Left lung (tissue), 4 donors: ENCODE measurements at regions not wholly inside any gene's neighbourhood (a gene's known extent, or its start where the extent isn't known, plus 50 kb on each side); places are given as distances from the start of the nearest gene placed in this dataset.

Experiments used
- ATAC-seq: fragments of 200-7000 bp; cut with Tn5 transposase; one replicate; pipeline ENCODE4 v1.9.1; 2020; ENCODE audit warnings: moderate library complexity
- DNase-seq, 4 donors: peaks; one replicate each; pipeline ENCODE4 v3.0.0-alpha.2; 2013 to 2020
- H3K27ac ChIP-seq, 2 donors: fragments of 200-600 bp; sonication (generic) in 1 of 2; one replicate each; pipeline versions ENCODE4 v1.5.0 to v1.8.0; 2020 to 2021
- H3K27me3 ChIP-seq, 2 donors: fragments of 200-600 bp; sonication (generic) in 1 of 2; one replicate each; pipeline versions ENCODE4 v1.5.0 to v1.8.0; 2020 to 2021
- H3K36me3 ChIP-seq, 2 donors: fragments of 200-600 bp; sonication (generic) in 1 of 2; one replicate each; pipeline versions ENCODE4 v1.5.0 to v1.8.0; 2020 to 2021
- H3K4me1 ChIP-seq, 2 donors: fragments of 200-600 bp; one replicate each; pipeline ENCODE4 v1.8.0; 2021
- H3K4me3 ChIP-seq, 2 donors: fragments of 200-600 bp; sonication (generic) in 1 of 2; one replicate each; pipeline versions ENCODE4 v1.5.0 to v1.8.0; 2020 to 2021; ENCODE audit warnings: mild to moderate bottlenecking in 1 of 2
- H3K9me3 ChIP-seq, 2 donors: fragments of 200-600 bp; sonication (generic) in 1 of 2; one replicate each; pipeline versions ENCODE4 v1.5.0 to v1.8.0; 2020 to 2021
- CTCF ChIP-seq, 2 donors: fragments of 200-600 bp; sonication (generic) in 1 of 2; IDR thresholded peaks; one replicate each; pipeline versions ENCODE4 v1.5.0 to v1.8.0; 2021; ENCODE audit warnings: antibody characterized with exemption in 2 of 2
- intact Hi-C, 2 donors: fragments of 100-400 bp; cut with DNase I; formaldehyde crosslinking; loops; one replicate each; pipeline versions ENCODE4 v1.11.2 to v1.14.2; 2022
- donor health status: DM: no; HTN: yes; CAD: no.
- donor health status: DM: no; HTN: no; CAD: no.

DNA sequence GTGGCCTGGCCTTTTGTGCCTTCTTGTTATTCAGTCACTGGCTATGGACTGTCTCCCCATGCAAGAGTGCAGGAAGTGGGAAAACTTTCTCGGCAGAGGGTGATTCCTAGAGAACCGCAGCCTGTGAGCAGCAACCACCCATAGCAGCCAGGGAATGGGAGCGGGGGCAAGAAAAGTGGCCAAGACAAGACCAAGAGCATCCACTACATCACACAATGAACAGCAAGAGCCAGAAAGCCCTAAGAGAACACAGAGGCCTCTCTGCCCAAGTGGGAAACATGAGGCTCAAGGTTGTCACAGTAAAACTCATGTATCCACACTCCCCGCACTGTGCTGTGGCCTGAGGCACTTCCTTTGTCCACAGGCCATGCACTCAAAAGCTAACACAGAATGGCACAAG, 129.1 kb upstream of the FSTL4 start:
- Histone ChIP-seq H3K36me3 (no peaks in the 10 kb centered on the region), H3K27me3 (no peaks in the 10 kb centered on the region), H3K4me1 (no peaks in the 10 kb centered on the region), H3K27ac (no peak overlapping the region), H3K9me3 (no peaks in the 10 kb centered on the region), H3K4me3 (no peak overlapping the region)
- no peak for ATAC-seq
- TF ChIP-seq CTCF (IDR thresholded peaks at IDR 0.05), result no peak
- intact Hi-C loops, result no loop called here
- DNase-seq, result no peak

GRCh38 chr5:133739181-133739780, 126.9 kb upstream of the FSTL4 start:
- intact Hi-C loops, result no loop called here
- Histone ChIP-seq H3K27ac (no peak overlapping the region), H3K4me1 (no peaks in the 10 kb centered on the region), H3K36me3 (no peaks in the 10 kb centered on the region), H3K4me3 (no peak overlapping the region), H3K9me3 (no peaks in the 10 kb centered on the region), H3K27me3 (no peaks in the 10 kb centered on the region)
- no peak for DNase-seq
- ATAC-seq, result no peak
- no peak for TF ChIP-seq CTCF (IDR thresholded peaks at IDR 0.05)

GRCh38 chr5:133738271-133738670, 125.9 kb upstream of the FSTL4 start:
- no peak overlapping the region for H3K27ac ChIP-seq
- TF ChIP-seq CTCF (IDR thresholded peaks at IDR 0.05), result no peak
- H3K4me3 ChIP-seq, result no peak overlapping the region
- no peaks in the 10 kb centered on the region for H3K36me3 ChIP-seq
- H3K27me3 ChIP-seq, result no peaks in the 10 kb centered on the region
- DNase-seq, result no peak
- no peaks in the 10 kb centered on the region for H3K9me3 ChIP-seq
- intact Hi-C loops, result no loop called here
- peak; percentile 24 for ATAC-seq
- H3K4me1 ChIP-seq, result no peaks in the 10 kb centered on the region

DNA sequence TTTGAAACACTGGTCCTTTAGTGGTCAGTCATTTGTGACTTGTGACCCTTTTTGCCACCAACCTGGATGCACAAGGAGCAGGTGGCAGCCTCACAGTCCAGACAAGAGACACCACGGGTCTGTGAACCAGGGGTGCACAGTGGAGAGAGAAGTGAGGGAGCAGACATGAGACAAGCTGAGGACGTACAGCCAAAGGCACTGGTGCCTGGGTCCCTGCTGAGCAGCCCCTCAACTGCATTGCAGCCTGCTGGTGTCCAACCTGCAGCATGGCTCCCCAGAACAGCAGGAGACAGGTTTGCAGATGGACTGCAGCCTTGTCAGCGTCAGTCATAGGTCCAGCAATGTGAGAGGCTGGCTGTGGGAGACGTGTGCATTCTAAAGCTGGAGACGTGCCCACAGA, 124.2 kb upstream of the FSTL4 start:
- DNase-seq (no peak), ATAC-seq (no peak)
- no peak overlapping the region for H3K27ac ChIP-seq
- H3K4me1 ChIP-seq, result no peaks in the 10 kb centered on the region
- no peaks in the 10 kb centered on the region for H3K27me3 ChIP-seq
- no peak overlapping the region for H3K4me3 ChIP-seq
- no peak for TF ChIP-seq CTCF (IDR thresholded peaks at IDR 0.05)
- no peaks in the 10 kb centered on the region for H3K36me3 ChIP-seq
- intact Hi-C loops, result no loop called here
- no peaks in the 10 kb centered on the region for H3K9me3 ChIP-seq

DNA sequence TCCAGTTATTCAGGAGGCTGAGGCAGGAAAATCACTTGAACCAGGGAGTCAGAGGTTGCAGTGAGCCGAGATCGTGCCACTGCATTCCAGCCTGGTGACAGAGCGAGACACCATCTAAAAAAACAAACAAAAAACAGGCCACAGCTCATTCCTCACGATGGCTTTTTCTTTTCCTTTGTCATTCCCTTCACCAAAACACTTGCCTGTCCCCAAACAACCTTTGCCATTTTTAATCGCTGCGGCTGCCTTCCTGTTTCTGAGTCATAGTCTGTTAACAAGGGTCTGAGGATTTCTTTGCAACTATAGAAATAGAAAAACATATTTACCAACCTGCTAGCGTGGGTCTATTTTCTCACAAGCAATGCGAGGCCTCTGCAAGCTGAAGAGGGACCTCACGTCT, 123.0 kb upstream of the FSTL4 start:
- TF ChIP-seq CTCF (IDR thresholded peaks at IDR 0.05), result no peak
- no peak overlapping the region for H3K4me3 ChIP-seq
- no peaks in the 10 kb centered on the region for H3K27me3 ChIP-seq
- H3K9me3 ChIP-seq, result no peaks in the 10 kb centered on the region
- peak overlapping the region in 1 of 2 donors; percentile 10 for H3K27ac ChIP-seq
- H3K36me3 ChIP-seq, result no peaks in the 10 kb centered on the region
- DNase-seq (no peak), ATAC-seq (peak; percentile 29)
- H3K4me1 ChIP-seq, result no peaks in the 10 kb centered on the region
- intact Hi-C loops, result no loop called here
